ENCODE measurements at regions not wholly inside any gene's neighbourhood (a gene's known extent, or its start where the extent isn't known, plus 50 kb on each side); places are given as distances from the start of the nearest gene placed in this dataset.

DNA sequence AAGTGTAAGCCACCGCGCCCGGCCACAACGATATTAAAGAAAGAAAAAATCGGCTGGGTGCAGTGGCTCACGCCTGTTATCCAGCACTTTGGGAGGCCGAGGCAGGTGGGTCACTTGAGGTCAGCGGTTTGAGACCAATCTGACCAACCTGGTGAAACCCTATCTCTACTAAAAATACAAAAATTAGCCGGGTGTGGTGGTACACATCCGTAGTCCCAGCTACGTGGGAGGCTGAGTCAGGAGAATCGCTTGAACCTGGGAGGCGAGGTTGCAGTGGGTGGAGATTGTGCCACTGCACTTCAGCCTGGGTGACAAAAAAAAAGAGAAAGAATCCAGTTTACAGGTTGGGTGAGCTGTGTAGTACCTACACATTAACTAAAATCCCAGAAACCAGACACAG, 99.9 kb upstream of the CACNA1A start:
- Histone ChIP-seq H3K27me3 (ENCODE audit: low read length) (peaks cover 14% of the 10 kb centered on the region; the same call in 1 of the 2 replicates), H3K4me1 (ENCODE audit: insufficient read depth, low read length) (no peaks in the 10 kb centered on the region; the same call in 1 of the 2 replicates), H3K36me3 (ENCODE audit: low read depth, low read length) (no peaks in the 10 kb centered on the region), H3K79me2 (ENCODE audit: low read length) (no peaks in the 10 kb centered on the region), H3K4me2 (ENCODE audit: low read length) (no peak overlapping the region), H3K9ac (ENCODE audit: low read length) (no peak overlapping the region), H3K4me3 (ENCODE audit: low read length) (no peak overlapping the region), H3K9me3 (ENCODE audit: low read length) (no peaks in the 10 kb centered on the region), H3K27ac (ENCODE audit: low read length) (no peak overlapping the region), H2AFZ (ENCODE audit: low read length) (no peak overlapping the region), H3F3A (ENCODE audit: low read length, unreplicated experiment) (no peaks in the 10 kb centered on the region), H3K9me2 (replicated peaks; ENCODE audit: low read length) (no peaks in the 10 kb centered on the region), H4K20me1 (ENCODE audit: low read length) (no peaks in the 10 kb centered on the region)
- ChIA-PET POLR2A (ENCODE audit: unreplicated experiment) (no interaction called here), CTCF (interaction anchor here (0.7 kb wide), 1 partner anchor 177 kb away, joined by 4 read pairs; no protein-coding TSS in a partner anchor)
- DNase-seq (no peak), ATAC-seq (no peak)
- no TSS peak for BruUV-seq (replicated peaks)
- TF ChIP-seq EZH2 (IDR thresholded peaks at IDR 0.05; ENCODE audit: low read length, unreplicated experiment) = no peak
- TF ChIP-seq, protein P1, sequence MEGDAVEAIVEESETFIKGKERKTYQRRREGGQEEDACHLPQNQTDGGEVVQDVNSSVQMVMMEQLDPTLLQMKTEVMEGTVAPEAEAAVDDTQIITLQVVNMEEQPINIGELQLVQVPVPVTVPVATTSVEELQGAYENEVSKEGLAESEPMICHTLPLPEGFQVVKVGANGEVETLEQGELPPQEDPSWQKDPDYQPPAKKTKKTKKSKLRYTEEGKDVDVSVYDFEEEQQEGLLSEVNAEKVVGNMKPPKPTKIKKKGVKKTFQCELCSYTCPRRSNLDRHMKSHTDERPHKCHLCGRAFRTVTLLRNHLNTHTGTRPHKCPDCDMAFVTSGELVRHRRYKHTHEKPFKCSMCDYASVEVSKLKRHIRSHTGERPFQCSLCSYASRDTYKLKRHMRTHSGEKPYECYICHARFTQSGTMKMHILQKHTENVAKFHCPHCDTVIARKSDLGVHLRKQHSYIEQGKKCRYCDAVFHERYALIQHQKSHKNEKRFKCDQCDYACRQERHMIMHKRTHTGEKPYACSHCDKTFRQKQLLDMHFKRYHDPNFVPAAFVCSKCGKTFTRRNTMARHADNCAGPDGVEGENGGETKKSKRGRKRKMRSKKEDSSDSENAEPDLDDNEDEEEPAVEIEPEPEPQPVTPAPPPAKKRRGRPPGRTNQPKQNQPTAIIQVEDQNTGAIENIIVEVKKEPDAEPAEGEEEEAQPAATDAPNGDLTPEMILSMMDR (conservative IDR thresholded peaks at IDR 0.05; ENCODE audit: low read depth, low read length) = no peak
- TF ChIP-seq EZH2phosphoT487 (IDR thresholded peaks at IDR 0.05; ENCODE audit: borderline replicate concordance, low read length) = no peak
- intact Hi-C loops (cut with micrococcal nuclease) = no loop called here

GRCh38 chr19:13604902-13605586, 98.8 kb upstream of the CACNA1A start:
- TF ChIP-seq, protein P1 (conservative IDR thresholded peaks at IDR 0.05; ENCODE audit: low read depth, low read length) = no peak
- no peak for TF ChIP-seq EZH2 (IDR thresholded peaks at IDR 0.05; ENCODE audit: low read length, unreplicated experiment)
- no peak for TF ChIP-seq EZH2phosphoT487 (IDR thresholded peaks at IDR 0.05; ENCODE audit: borderline replicate concordance, low read length)
- no peaks in the 10 kb centered on the region for H4K20me1 ChIP-seq (ENCODE audit: low read length)
- peaks cover 14% of the 10 kb centered on the region; the same call in 1 of the 2 replicates for H3K27me3 ChIP-seq (ENCODE audit: low read length)
- no peak overlapping the region for H3K4me2 ChIP-seq (ENCODE audit: low read length)
- H3K9me2 ChIP-seq (replicated peaks; ENCODE audit: low read length) = no peaks in the 10 kb centered on the region
- H3K36me3 ChIP-seq (ENCODE audit: low read depth, low read length) = no peaks in the 10 kb centered on the region
- H3K9ac ChIP-seq (ENCODE audit: low read length) = no peak overlapping the region
- H3K4me1 ChIP-seq (ENCODE audit: insufficient read depth, low read length) = no peaks in the 10 kb centered on the region; the same call in 1 of the 2 replicates
- no TSS peak for BruUV-seq (replicated peaks)
- ATAC-seq = no peak
- intact Hi-C loops (cut with micrococcal nuclease) = no loop called here
- no peaks in the 10 kb centered on the region for H3F3A ChIP-seq (ENCODE audit: low read length, unreplicated experiment)
- no peak overlapping the region for H3K4me3 ChIP-seq (ENCODE audit: low read length)
- DNase-seq = no peak
- no peaks in the 10 kb centered on the region for H3K79me2 ChIP-seq (ENCODE audit: low read length)
- ChIA-PET CTCF (interaction anchor here (0.7 kb wide), 1 partner anchor 116 kb away, joined by 3 read pairs; no protein-coding TSS in a partner anchor), POLR2A (ENCODE audit: unreplicated experiment) (no interaction called here)
- H3K27ac ChIP-seq (ENCODE audit: low read length) = no peak overlapping the region
- H3K9me3 ChIP-seq (ENCODE audit: low read length) = no peaks in the 10 kb centered on the region
- H2AFZ ChIP-seq (ENCODE audit: low read length) = no peak overlapping the region

- Histone ChIP-seq H3K9me2 (replicated peaks; ENCODE audit: low read length) (no peaks in the 10 kb centered on the region), H3K4me1 (ENCODE audit: insufficient read depth, low read length) (peaks cover 5% of the 10 kb centered on the region; the same call in 1 of the 2 replicates), H3F3A (ENCODE audit: low read length, unreplicated experiment) (no peaks in the 10 kb centered on the region), H3K27me3 (ENCODE audit: low read length) (peaks cover 14% of the 10 kb centered on the region; the same call in 1 of the 2 replicates), H3K9ac (ENCODE audit: low read length) (no peak overlapping the region), H4K20me1 (ENCODE audit: low read length) (no peaks in the 10 kb centered on the region), H2AFZ (ENCODE audit: low read length) (no peak overlapping the region), H3K79me2 (ENCODE audit: low read length) (no peaks in the 10 kb centered on the region), H3K27ac (ENCODE audit: low read length) (no peak overlapping the region), H3K4me3 (ENCODE audit: low read length) (no peak overlapping the region), H3K4me2 (ENCODE audit: low read length) (no peak overlapping the region), H3K9me3 (ENCODE audit: low read length) (no peaks in the 10 kb centered on the region), H3K36me3 (ENCODE audit: low read depth, low read length) (no peaks in the 10 kb centered on the region)
- no TSS peak for BruUV-seq (replicated peaks)
- CTCF ChIA-PET = no interaction called here
- ATAC-seq (no peak), DNase-seq (no peak)
- TF ChIP-seq EZH2 (IDR thresholded peaks at IDR 0.05; ENCODE audit: low read length, unreplicated experiment) = no peak
- TF ChIP-seq EZH2phosphoT487 (IDR thresholded peaks at IDR 0.05; ENCODE audit: borderline replicate concordance, low read length) = no peak
- TF ChIP-seq, protein P1 (conservative IDR thresholded peaks at IDR 0.05; ENCODE audit: low read depth, low read length) = no peak
- POLR2A ChIA-PET (ENCODE audit: unreplicated experiment) = interaction anchor here (0.5 kb wide), 1 partner anchor 132 kb away, joined by 10 read pairs; no protein-coding TSS in a partner anchor
- intact Hi-C loops (cut with micrococcal nuclease) = no loop called here
Observed at GRCh38 chr19:13600802-13601201, 94.5 kb upstream of the CACNA1A start.

Measured in PC-3 (cell line).